Mesothelial cell of epicardium (in vitro differentiated cells): ENCODE measurements at regions not wholly inside any gene's neighbourhood (a gene's known extent, or its start where the extent isn't known, plus 50 kb on each side); places are given as distances from the start of the nearest gene placed in this dataset.

Source experiments
- DNase-seq, 2 experiments: peaks; one replicate each; pipeline ENCODE4 v3.0.0; 2021; ENCODE audit warnings: low spot score in 2 of 2; ENCODE audit not compliant: unreplicated experiment in 2 of 2
- H3K27ac Mint-ChIP-seq: 2 replicates; pipeline ENCODE4 v1.8.0; 2021; ENCODE audit warnings: mixed read lengths
- H3K27me3 Mint-ChIP-seq: 2 replicates; pipeline ENCODE4 v1.8.0; 2021; ENCODE audit warnings: low read depth, mixed read lengths
- H3K36me3 Mint-ChIP-seq: 2 replicates; pipeline ENCODE4 v1.8.0; 2021; ENCODE audit warnings: mixed read lengths
- H3K4me1 Mint-ChIP-seq: 2 replicates; pipeline ENCODE4 v1.8.0; 2021; ENCODE audit warnings: mixed read lengths
- H3K4me3 Mint-ChIP-seq: 2 replicates; pipeline ENCODE4 v1.8.0; 2021; ENCODE audit warnings: mild to moderate bottlenecking, moderate library complexity, mixed read lengths
- H3K9me3 Mint-ChIP-seq: 2 replicates; pipeline ENCODE4 v1.8.0; 2021; ENCODE audit warnings: mixed read lengths
- CTCF ChIP-seq: fragments of 200-600 bp; sonication (generic); IDR thresholded peaks from one replicate; pipeline ENCODE4 v1.5.0; 2021; ENCODE audit warnings: antibody characterized with exemption; ENCODE audit not compliant: unreplicated experiment

DNA sequence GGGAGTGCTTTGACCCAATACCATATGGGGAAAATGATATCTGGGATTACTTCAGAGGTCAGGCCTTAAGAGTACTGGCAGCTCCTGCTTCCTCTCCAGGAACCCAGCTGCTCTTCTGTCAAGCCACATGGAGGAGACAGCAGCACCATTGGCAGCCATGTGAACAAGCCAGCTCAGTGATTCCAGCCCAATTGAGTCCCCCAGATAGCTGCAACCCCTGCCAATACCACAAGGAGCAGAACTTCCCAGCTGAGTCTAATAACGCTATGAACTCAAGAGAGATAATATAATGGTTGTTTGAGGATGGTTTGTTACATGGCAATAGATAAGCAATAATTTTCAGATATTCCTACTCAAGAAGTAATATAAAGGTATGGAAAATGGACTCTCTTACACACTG, 126.8 kb upstream of the CPNE4 start:
- H3K4me3 Mint-ChIP-seq, result no peak overlapping the region
- peaks cover 24% of the 10 kb centered on the region for H3K27me3 Mint-ChIP-seq
- H3K27ac Mint-ChIP-seq, result no peak overlapping the region
- TF ChIP-seq CTCF, result no peak
- H3K36me3 Mint-ChIP-seq, result no peaks in the 10 kb centered on the region
- no peak for DNase-seq
- H3K9me3 Mint-ChIP-seq, result no peaks in the 10 kb centered on the region
- no peaks in the 10 kb centered on the region for H3K4me1 Mint-ChIP-seq

DNA sequence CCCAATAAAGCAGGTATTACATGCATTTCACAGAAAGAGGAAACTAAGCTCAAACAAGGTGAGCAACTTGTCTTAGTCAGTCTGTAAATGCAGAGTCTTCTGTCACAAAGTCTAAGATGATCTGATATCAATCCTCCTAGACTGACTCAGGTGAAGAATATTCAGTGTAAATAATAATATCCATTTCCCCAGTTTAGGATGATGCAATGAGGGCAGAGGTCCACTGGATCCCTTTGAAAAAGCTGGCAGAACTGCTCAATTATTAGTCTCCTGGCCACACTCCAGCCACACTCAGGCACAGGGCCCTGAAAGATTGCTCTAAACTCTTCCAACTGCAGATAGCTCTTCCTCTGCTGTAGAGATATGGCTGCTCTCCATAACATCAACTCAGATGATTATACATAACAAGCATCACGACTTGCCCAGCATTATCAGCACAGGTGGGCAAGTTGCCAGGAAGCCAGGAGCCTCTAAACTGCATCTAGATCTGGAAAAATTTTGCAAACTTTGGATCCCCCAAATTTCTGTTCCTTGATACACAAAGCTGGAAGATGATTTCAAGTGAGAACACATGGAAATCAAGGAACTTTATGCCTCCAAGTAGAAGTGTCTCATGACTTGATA, 129.8 kb upstream of the CPNE4 start:
- no peak for DNase-seq

GRCh38 chr3:132167870-132168269, 133.1 kb upstream of the CPNE4 start:
- Mint-ChIP-seq H3K4me1 (no peaks in the 10 kb centered on the region), H3K4me3 (no peak overlapping the region), H3K36me3 (no peaks in the 10 kb centered on the region), H3K27me3 (peaks cover 44% of the 10 kb centered on the region), H3K9me3 (no peaks in the 10 kb centered on the region), H3K27ac (no peak overlapping the region)
- no peak for TF ChIP-seq CTCF
- no peak for DNase-seq

More for the DNA sequence above, 129.8 kb upstream of the CPNE4 start:
- Mint-ChIP-seq H3K36me3 (no peaks in the 10 kb centered on the region), H3K9me3 (no peaks in the 10 kb centered on the region), H3K27me3 (peaks cover 31% of the 10 kb centered on the region), H3K4me1 (no peaks in the 10 kb centered on the region), H3K4me3 (no peak overlapping the region), H3K27ac (no peak overlapping the region)
- no peak for TF ChIP-seq CTCF

DNA sequence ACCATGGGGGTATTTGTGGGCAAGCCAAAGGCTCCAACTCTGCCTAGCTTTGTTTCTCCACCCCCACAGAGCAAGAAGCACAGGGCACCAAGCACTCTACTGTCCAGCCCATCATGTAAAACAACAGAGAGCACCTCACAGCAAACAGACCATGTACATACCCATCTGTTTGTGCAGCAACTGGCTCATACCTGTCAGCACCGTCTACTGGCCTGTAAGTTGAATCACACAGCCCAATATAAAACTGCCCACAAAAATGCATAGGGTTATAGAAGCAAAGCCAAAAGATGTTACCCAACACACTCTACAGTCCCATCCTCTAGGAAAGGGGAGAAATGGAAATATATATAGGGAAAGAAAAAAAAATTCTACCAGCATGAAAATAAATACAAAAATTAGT, 139.7 kb upstream of the CPNE4 start:
- no peak for DNase-seq
- no peak for TF ChIP-seq CTCF
- H3K27ac Mint-ChIP-seq, result no peak overlapping the region
- H3K9me3 Mint-ChIP-seq, result no peaks in the 10 kb centered on the region
- no peak overlapping the region for H3K4me3 Mint-ChIP-seq
- H3K27me3 Mint-ChIP-seq, result peaks cover 41% of the 10 kb centered on the region
- no peaks in the 10 kb centered on the region for H3K4me1 Mint-ChIP-seq
- no peaks in the 10 kb centered on the region for H3K36me3 Mint-ChIP-seq

DNA sequence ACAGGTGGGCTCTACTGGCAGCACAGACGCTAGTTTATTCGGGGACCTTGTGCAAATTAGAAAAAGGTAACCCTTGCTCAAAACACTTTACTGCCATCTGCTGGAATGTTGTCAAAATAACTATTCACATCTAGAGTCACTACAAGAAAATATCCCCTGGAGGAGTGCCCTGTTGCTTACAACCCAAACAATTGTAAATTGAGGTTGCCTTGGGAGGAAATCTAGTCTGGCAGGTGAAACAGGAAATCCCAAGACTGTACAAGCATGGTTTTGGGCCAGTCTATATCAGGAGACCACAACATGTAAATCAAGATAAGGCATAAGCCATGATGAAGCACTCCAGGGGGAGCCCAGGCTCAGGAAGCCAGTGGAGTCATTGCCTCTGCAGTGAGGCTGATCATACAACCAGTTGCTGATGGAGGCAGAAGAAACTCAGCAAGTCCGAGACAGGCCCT, 136.8 kb upstream of the ACP3 start:
- Mint-ChIP-seq H3K27ac (no peak overlapping the region), H3K36me3 (no peaks in the 10 kb centered on the region), H3K4me3 (no peak overlapping the region), H3K4me1 (peaks cover 1% of the 10 kb centered on the region), H3K27me3 (peaks cover 26% of the 10 kb centered on the region), H3K9me3 (no peaks in the 10 kb centered on the region)
- no peak for DNase-seq
- TF ChIP-seq CTCF, result no peak

GRCh38 chr3:132183811-132184210, 133.4 kb upstream of the ACP3 start:
- no peaks in the 10 kb centered on the region for H3K9me3 Mint-ChIP-seq
- H3K27ac Mint-ChIP-seq, result no peak overlapping the region
- no peak for DNase-seq
- H3K4me3 Mint-ChIP-seq, result no peak overlapping the region
- H3K4me1 Mint-ChIP-seq, result peaks cover 1% of the 10 kb centered on the region
- H3K27me3 Mint-ChIP-seq, result peaks cover 43% of the 10 kb centered on the region
- no peaks in the 10 kb centered on the region for H3K36me3 Mint-ChIP-seq
- no peak for TF ChIP-seq CTCF
